KMS-11 (cell line): ENCODE measurements at regions not wholly inside any gene's neighbourhood (a gene's known extent, or its start where the extent isn't known, plus 50 kb on each side); places are given as distances from the start of the nearest gene placed in this dataset.

Experiments used
- H2AFZ ChIP-seq: fragments of 200-600 bp; sonication (generic); 2 replicates; pipeline ENCODE4 v1.6.1; 2016; ENCODE audit warnings: antibody characterized with exemption, mixed run types, low read depth
- H3K27ac ChIP-seq: fragments of 200-600 bp; sonication (generic); 2 replicates; pipeline ENCODE4 v1.6.1; 2016; ENCODE audit warnings: mild to moderate bottlenecking, mixed run types
- H3K27me3 ChIP-seq: fragments of 200-600 bp; sonication (generic); 2 replicates; pipeline ENCODE4 v1.6.1; 2017; ENCODE audit warnings: mild to moderate bottlenecking, low read depth, mixed run types, moderate library complexity; ENCODE audit not compliant: insufficient read depth
- H3K36me3 ChIP-seq: fragments of 200-600 bp; sonication (generic); 2 replicates; pipeline ENCODE4 v1.6.1; 2017; ENCODE audit warnings: mild to moderate bottlenecking, mixed run types; ENCODE audit not compliant: insufficient read depth
- H3K4me1 ChIP-seq: fragments of 200-600 bp; sonication (generic); 2 replicates; pipeline ENCODE4 v1.6.1; 2016; ENCODE audit warnings: mild to moderate bottlenecking, low read depth, mixed run types; ENCODE audit not compliant: poor library complexity, severe bottlenecking
- H3K4me2 ChIP-seq: fragments of 200-600 bp; sonication (generic); 2 replicates; pipeline ENCODE4 v1.7.0; 2016; ENCODE audit warnings: mild to moderate bottlenecking, mixed run types
- H3K4me3 ChIP-seq: fragments of 200-600 bp; sonication (generic); IDR thresholded peaks from 2 replicates; pipeline ENCODE4 v1.6.1; 2017; ENCODE audit warnings: low read depth, low read length, mixed read lengths; ENCODE audit not compliant: insufficient read depth
- H3K79me2 ChIP-seq: fragments of 200-600 bp; sonication (generic); 2 replicates; pipeline ENCODE4 v1.6.1; 2016; ENCODE audit warnings: low read depth, mixed run types; ENCODE audit not compliant: insufficient read depth
- H3K9ac ChIP-seq: fragments of 200-600 bp; sonication (generic); 2 replicates; pipeline ENCODE4 v1.6.1; 2016; ENCODE audit warnings: mild to moderate bottlenecking, mixed run types
- H4K20me1 ChIP-seq: fragments of 200-600 bp; sonication (generic); 2 replicates; pipeline ENCODE4 v1.6.1; 2016; ENCODE audit warnings: mild to moderate bottlenecking, mixed run types; ENCODE audit not compliant: insufficient read depth
- TF ChIP-seq, protein P1 (sequence below): fragments of 200-600 bp; sonication (generic); conservative IDR thresholded peaks from 2 replicates; pipeline ENCODE4 v1.6.1; 2017; ENCODE audit warnings: low read depth, mild to moderate bottlenecking, antibody characterized with exemption, low read length, moderate library complexity, mixed read lengths

GRCh38 chr7:79507131-79507530 is 53.7 kb upstream of the MAGI2 start:
- H3K4me2 ChIP-seq: no peak overlapping the region
- H3K36me3 ChIP-seq: no peaks in the 10 kb centered on the region
- H3K79me2 ChIP-seq: no peaks in the 10 kb centered on the region
- no peak overlapping the region for H3K27ac ChIP-seq
- TF ChIP-seq, protein P1, sequence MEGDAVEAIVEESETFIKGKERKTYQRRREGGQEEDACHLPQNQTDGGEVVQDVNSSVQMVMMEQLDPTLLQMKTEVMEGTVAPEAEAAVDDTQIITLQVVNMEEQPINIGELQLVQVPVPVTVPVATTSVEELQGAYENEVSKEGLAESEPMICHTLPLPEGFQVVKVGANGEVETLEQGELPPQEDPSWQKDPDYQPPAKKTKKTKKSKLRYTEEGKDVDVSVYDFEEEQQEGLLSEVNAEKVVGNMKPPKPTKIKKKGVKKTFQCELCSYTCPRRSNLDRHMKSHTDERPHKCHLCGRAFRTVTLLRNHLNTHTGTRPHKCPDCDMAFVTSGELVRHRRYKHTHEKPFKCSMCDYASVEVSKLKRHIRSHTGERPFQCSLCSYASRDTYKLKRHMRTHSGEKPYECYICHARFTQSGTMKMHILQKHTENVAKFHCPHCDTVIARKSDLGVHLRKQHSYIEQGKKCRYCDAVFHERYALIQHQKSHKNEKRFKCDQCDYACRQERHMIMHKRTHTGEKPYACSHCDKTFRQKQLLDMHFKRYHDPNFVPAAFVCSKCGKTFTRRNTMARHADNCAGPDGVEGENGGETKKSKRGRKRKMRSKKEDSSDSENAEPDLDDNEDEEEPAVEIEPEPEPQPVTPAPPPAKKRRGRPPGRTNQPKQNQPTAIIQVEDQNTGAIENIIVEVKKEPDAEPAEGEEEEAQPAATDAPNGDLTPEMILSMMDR: no peak
- no peaks in the 10 kb centered on the region for H4K20me1 ChIP-seq
- no peaks in the 10 kb centered on the region for H3K4me1 ChIP-seq
- no peak overlapping the region for H2AFZ ChIP-seq
- no peak overlapping the region for H3K9ac ChIP-seq
- H3K4me3 ChIP-seq: no peak overlapping the region
- no peaks in the 10 kb centered on the region for H3K27me3 ChIP-seq

DNA sequence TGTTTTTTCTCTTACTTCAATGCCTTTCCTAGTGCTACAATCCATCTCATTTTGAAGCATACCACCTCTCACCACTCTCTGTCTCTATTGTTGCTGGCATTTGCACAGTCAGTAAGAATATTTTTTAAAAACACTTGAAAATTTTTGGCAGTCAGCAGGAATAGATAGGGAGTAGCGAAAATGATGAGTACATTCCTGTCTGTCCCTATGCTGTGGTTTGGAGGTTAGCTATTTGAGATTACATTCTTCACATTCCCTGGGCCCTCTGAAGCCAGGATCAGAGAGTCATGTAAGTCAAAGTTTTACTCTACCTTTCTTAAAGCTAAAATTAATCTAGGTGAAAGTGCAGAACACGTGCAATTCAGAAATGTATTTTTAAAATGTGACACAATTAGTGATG is 53.0 kb upstream of the MAGI2 start:
- Histone ChIP-seq H3K36me3 (no peaks in the 10 kb centered on the region), H4K20me1 (no peaks in the 10 kb centered on the region), H3K4me2 (no peak overlapping the region), H3K79me2 (no peaks in the 10 kb centered on the region), H3K27ac (no peak overlapping the region), H3K27me3 (no peaks in the 10 kb centered on the region), H2AFZ (no peak overlapping the region), H3K4me1 (no peaks in the 10 kb centered on the region), H3K9ac (no peak overlapping the region), H3K4me3 (no peak overlapping the region)
- TF ChIP-seq, protein P1: no peak

GRCh38 chr7:79504607-79505389 is 51.3 kb upstream of the MAGI2 start:
- no peak overlapping the region for H3K27ac ChIP-seq
- no peak overlapping the region for H3K9ac ChIP-seq
- H3K79me2 ChIP-seq: no peaks in the 10 kb centered on the region
- H2AFZ ChIP-seq: no peak overlapping the region
- H3K4me1 ChIP-seq: no peaks in the 10 kb centered on the region
- H3K4me2 ChIP-seq: no peak overlapping the region
- H3K36me3 ChIP-seq: no peaks in the 10 kb centered on the region
- TF ChIP-seq, protein P1: no peak
- no peak overlapping the region for H3K4me3 ChIP-seq
- no peaks in the 10 kb centered on the region for H3K27me3 ChIP-seq
- H4K20me1 ChIP-seq: no peaks in the 10 kb centered on the region
